ENCODE measurements at regions not wholly inside any gene's neighbourhood (a gene's known extent, or its start where the extent isn't known, plus 50 kb on each side); places are given as distances from the start of the nearest gene placed in this dataset.

GRCh38 chr6:53412751-53413150 is 64.0 kb upstream of the ELOVL5 start:
- DNase-seq: no peak

DNA sequence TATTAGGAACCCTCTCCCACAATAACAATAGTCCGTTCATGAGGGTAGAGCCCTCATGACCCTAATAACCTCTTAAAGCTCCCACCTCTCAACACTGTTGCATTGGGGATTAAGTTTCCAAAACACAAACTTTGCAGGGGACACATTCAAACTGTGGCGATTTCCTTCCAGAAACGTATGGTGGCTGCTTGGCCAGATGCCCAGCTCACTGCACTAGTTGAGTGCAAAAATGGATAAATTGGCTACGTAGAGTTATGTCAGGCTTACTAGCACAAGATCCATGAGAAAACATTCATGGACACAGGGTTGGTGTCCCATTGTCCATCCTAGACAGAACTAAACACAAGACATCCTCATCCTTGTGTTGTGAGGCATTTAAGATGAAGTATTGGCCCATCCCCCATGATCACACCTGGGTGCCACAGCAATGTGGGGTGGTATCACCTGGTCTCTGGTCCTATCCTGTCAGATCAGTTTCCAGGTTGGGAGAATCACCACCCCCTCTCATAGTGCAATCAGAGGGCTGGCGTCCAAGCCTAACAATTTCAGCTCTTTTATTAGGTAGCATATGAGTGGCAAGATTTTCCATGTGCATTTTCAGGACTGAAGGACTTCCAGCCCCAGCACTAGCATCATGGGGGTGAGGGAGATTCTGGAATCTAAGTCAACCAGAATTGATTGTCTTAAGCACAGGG is 63.4 kb upstream of the ELOVL5 start:
- peak; percentile 14 for DNase-seq

DNA sequence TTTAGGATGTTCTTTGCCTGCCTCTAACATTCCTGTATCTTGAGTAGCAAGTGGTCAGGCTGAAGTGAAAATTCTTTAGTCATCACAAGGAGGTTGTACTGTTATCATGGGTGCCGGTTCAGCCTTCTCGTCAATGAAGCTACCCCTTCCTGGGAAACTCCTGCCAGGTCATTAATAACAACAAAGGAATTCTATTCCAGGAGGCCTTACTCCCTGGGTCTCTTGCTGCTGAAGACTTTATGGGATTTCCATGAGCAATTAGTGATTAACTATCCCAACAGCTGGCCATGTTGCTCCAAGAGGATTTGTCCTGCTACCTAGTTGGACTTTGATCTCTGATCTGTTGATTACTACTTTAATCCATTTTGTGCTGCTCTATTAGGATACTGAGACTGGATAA is 62.7 kb upstream of the ELOVL5 start:
- no peak for DNase-seq

DNA sequence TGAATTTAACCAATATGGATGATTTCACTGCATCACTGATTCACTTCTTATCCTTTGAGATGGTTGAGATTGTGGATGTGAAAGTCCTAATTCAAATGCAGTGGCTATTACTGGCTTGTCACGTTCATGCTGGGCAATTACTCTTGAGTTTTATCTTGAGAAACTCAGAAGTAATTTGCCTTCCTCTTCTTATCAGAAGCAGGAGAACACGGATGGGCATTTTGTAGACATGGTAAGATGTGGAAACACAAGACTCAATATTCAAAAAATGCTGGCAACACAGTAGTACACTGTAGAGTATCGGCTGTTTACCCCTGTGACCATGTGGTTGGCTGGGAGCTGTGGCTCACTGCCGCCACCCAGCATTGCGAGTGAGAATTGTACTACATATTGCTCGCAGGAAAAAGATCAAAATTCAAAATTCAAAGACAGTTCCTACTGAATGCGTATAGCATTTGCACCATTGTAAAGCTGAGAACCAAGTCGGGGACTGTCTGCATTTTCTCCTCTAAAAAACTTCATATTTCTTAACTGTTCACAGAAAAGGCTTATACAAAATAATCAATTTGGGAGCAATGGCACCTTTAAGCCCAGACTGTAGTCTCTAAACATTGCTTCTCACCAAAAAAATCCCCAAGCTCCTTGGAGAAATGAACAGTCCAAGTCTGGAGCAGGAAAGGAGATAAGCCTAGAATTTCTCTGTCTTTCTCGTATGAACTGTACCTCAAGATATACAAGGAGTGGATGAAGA is 61.9 kb upstream of the ELOVL5 start:
- DNase-seq: peak; percentile 83

- no peak for DNase-seq
Observed at GRCh38 chr6:53408826-53409225, 60.1 kb upstream of the ELOVL5 start.

DNA sequence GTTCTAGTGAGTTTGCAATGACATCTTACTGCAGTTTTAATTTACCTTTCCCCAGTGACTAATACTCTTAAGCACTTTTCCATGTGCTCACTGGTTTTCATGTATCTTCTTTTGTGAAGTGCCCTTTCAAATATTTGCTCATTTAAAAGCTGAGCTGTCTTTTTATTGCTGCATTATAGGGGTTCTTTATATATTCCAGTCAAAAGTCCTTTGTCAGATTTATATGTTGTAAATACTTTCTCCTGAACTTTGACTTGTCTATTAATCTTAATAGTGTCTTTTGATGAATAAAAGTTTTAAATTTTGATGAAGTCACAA is 50.2 kb upstream of the ELOVL5 start:
- DNase-seq: no peak

DNA sequence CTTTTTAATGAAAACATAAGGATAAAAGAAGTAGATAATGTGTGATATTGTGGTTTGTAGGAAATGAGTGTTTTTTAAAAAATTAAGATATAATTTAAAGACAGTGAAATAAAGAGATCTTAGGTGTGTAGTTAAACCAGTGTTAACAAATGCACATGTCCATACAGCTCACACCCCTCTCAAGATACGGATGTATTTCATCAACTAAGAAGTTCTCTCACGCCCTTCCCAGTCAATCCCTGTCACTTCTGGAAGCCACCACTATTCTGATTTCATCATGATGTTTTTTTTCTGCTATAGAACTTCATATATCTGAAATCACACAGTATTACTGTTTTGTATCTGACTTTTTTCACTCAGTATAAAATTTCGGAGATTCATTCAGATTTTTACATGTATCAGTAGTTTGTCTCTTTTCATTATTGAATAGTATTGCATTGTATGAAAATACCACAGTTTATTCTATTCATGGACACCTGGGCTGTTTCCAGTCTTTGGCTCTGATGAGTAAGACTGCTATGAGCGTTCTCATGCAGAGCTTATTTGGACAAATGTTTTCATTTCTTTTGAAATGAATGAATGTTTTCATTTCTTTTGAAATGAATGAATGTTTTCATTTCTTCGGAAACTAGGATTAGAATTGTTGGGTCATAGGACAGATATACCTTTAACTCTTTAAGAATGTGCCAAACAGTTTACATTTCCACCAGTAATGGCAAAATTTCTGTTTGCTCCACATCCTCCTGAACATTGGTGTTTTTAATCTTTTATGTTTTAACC is 49.7 kb upstream of the ELOVL5 start:
- no peak for DNase-seq
